GM23338 (cell line): ENCODE measurements at regions not wholly inside any gene's neighbourhood (a gene's known extent, or its start where the extent isn't known, plus 50 kb on each side); places are given as distances from the start of the nearest gene placed in this dataset.

Source experiments
- ATAC-seq: fragments of 200-7000 bp; cut with Tn5 transposase; 3 replicates; pipeline ENCODE4 v1.9.1; 2020
- DNase-seq: peaks from one replicate; pipeline ENCODE4 v3.0.0-alpha.2; 2015; ENCODE audit warnings: low spot score
- H2AFZ ChIP-seq: fragments of 200-600 bp; sonication (generic); 2 replicates; pipeline ENCODE4 v1.8.0; 2016; ENCODE audit warnings: antibody characterized with exemption, mild to moderate bottlenecking, moderate library complexity
- H3F3A ChIP-seq: fragments of 200-600 bp; sonication (generic); replicated peaks from 2 replicates; pipeline ENCODE4 v1.8.0; 2017; ENCODE audit warnings: antibody characterized with exemption, mixed run types, low read depth
- H3K27ac ChIP-seq: fragments of 200-600 bp; sonication (generic); 2 replicates; pipeline ENCODE4 v1.6.1; 2016; ENCODE audit warnings: low read depth
- H3K27me3 ChIP-seq: fragments of 200-600 bp; sonication (generic); 2 replicates; pipeline ENCODE4 v1.8.0; 2016; ENCODE audit warnings: mild to moderate bottlenecking, mixed run types, moderate library complexity; ENCODE audit not compliant: insufficient read depth
- H3K36me3 ChIP-seq: fragments of 200-600 bp; sonication (generic); 2 replicates; pipeline ENCODE4 v1.8.0; 2016; ENCODE audit warnings: mild to moderate bottlenecking; ENCODE audit not compliant: insufficient read depth
- H3K4me1 ChIP-seq: fragments of 200-600 bp; sonication (generic); 2 replicates; pipeline ENCODE4 v1.8.0; 2016; ENCODE audit warnings: mild to moderate bottlenecking, moderate library complexity; ENCODE audit not compliant: insufficient read depth
- H3K4me2 ChIP-seq: fragments of 200-600 bp; sonication (generic); 2 replicates; pipeline ENCODE4 v1.7.1; 2017; ENCODE audit warnings: mixed run types
- H3K4me3 ChIP-seq: fragments of 200-600 bp; sonication (generic); 2 replicates; pipeline ENCODE4 v1.6.1; 2016; ENCODE audit warnings: mixed run types
- H3K79me2 ChIP-seq: fragments of 200-600 bp; sonication (generic); replicated peaks from 2 replicates; pipeline ENCODE4 v1.8.0; 2017; ENCODE audit warnings: mild to moderate bottlenecking; ENCODE audit not compliant: insufficient read depth
- H3K9me2 ChIP-seq: fragments of 200-600 bp; sonication (generic); 2 replicates; pipeline ENCODE4 v1.8.0; 2017; ENCODE audit not compliant: insufficient read depth
- H4K20me1 ChIP-seq: fragments of 200-600 bp; sonication (generic); replicated peaks from 2 replicates; pipeline ENCODE4 v1.8.0; 2017; ENCODE audit warnings: mild to moderate bottlenecking; ENCODE audit not compliant: insufficient read depth
- H3K27ac Mint-ChIP-seq: 2 replicates; pipeline ENCODE4 v1.8.0; 2020; ENCODE audit warnings: inconsistent platforms, mild to moderate bottlenecking, moderate library complexity, mixed read lengths
- H3K27me3 Mint-ChIP-seq: 3 replicates; pipeline ENCODE4 v1.8.0; 2022; ENCODE audit warnings: low read depth, mild to moderate bottlenecking, moderate library complexity, mixed read lengths, inconsistent platforms; ENCODE audit not compliant: insufficient read depth, poor library complexity
- H3K36me3 Mint-ChIP-seq: 3 replicates; pipeline ENCODE4 v1.8.0; 2021; ENCODE audit warnings: low read depth, mild to moderate bottlenecking, inconsistent platforms, moderate library complexity, mixed read lengths
- H3K4me1 Mint-ChIP-seq: 3 replicates; pipeline ENCODE4 v1.8.0; 2020; ENCODE audit warnings: mild to moderate bottlenecking, inconsistent platforms, mixed read lengths
- H3K4me3 Mint-ChIP-seq: 3 replicates; pipeline ENCODE4 v1.8.0; 2021; ENCODE audit warnings: moderate library complexity, mild to moderate bottlenecking, inconsistent platforms, mixed read lengths
- H3K9me3 Mint-ChIP-seq: 3 replicates; pipeline ENCODE4 v1.8.0; 2020; ENCODE audit warnings: moderate library complexity, mild to moderate bottlenecking, inconsistent platforms, mixed read lengths
- CREB1 ChIP-seq: fragments of 250-450 bp; sonication (Bioruptor Pico); IDR thresholded peaks from 2 replicates; pipeline ENCODE4 v1.5.0; 2020; ENCODE audit warnings: low read depth, mild to moderate bottlenecking, moderate library complexity
- EZH2 ChIP-seq: fragments of 200-600 bp; sonication (generic); IDR thresholded peaks from one replicate; pipeline ENCODE4 v1.8.0; 2017; ENCODE audit warnings: antibody characterized with exemption, mild to moderate bottlenecking, low read depth; ENCODE audit not compliant: unreplicated experiment
- EZH2phosphoT487 ChIP-seq: fragments of 200-600 bp; sonication (generic); IDR thresholded peaks from one replicate; pipeline ENCODE4 v1.8.1; 2018; ENCODE audit warnings: antibody characterized with exemption; ENCODE audit not compliant: unreplicated experiment
- JUNB ChIP-seq: IDR thresholded peaks from one replicate; pipeline ENCODE4 v1.6.1; 2016; ENCODE audit warnings: antibody characterized with exemption; ENCODE audit not compliant: unreplicated experiment
- NANOG ChIP-seq: IDR thresholded peaks from 2 replicates; pipeline ENCODE4 v1.6.1; 2016; ENCODE audit warnings: antibody characterized with exemption, borderline replicate concordance
- POLR2AphosphoS5 ChIP-seq: IDR thresholded peaks from 2 replicates; pipeline ENCODE4 v1.6.1; 2016; ENCODE audit warnings: antibody characterized with exemption, low read depth
- STAT1 ChIP-seq: IDR thresholded peaks from one replicate; pipeline ENCODE4 v1.6.1; 2016; ENCODE audit warnings: antibody characterized with exemption; ENCODE audit not compliant: unreplicated experiment
- ZNF114 ChIP-seq: fragments of 250-450 bp; sonication (Bioruptor Pico); IDR thresholded peaks from 2 replicates; pipeline ENCODE4 v1.5.0; 2020; ENCODE audit warnings: mild to moderate bottlenecking, moderate library complexity
- ZNF331 ChIP-seq: fragments of 250-450 bp; sonication (Bioruptor Pico); IDR thresholded peaks from 2 replicates; pipeline ENCODE4 v1.5.0; 2020; ENCODE audit warnings: low read depth, mild to moderate bottlenecking, moderate library complexity
- TF ChIP-seq, protein P1 (sequence below): IDR thresholded peaks from one replicate; pipeline ENCODE4 v1.6.1; 2018; ENCODE audit warnings: antibody characterized with exemption; ENCODE audit not compliant: unreplicated experiment
- TF ChIP-seq, protein P2 (sequence below): fragments of 250-450 bp; sonication (Bioruptor Pico); IDR thresholded peaks from 2 replicates; pipeline ENCODE4 v1.5.0; 2020; ENCODE audit warnings: mild to moderate bottlenecking, moderate library complexity
- TF ChIP-seq, protein P3 (sequence below), 2 experiments: fragments of 200-600 bp in 1 of 2; sonication (generic) in 1 of 2; conservative IDR thresholded peaks; 2 replicates each; pipeline versions ENCODE4 v1.5.1 to v1.6.1; 2016 to 2017; ENCODE audit warnings: antibody characterized with exemption in 2 of 2, low read depth in 2 of 2, mild to moderate bottlenecking in 2 of 2, moderate library complexity in 1 of 2
- TF ChIP-seq, protein P4 (sequence below): IDR thresholded peaks from 2 replicates; pipeline ENCODE4 v1.6.1; 2016; ENCODE audit warnings: antibody characterized with exemption

DNA sequence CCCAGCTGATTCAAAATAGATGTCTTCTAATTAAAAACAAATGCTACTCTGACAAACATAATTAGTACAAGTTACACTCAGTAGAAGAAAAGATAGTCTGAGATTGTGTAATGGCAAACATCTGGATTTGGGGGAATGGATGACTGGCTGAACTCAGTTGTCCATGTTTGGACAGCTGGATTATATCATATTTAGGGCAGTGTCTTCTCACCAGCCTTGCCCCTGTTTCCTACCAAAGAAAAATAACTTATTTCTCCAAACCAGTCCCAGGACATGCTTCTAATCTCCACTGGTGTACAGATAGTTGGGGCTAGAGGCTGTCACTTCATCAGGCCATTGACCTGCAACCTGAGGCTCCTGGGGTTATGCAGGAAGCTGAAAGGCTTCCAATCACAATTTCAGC, 237.3 kb downstream of the USP46 start:
- H3K27ac ChIP-seq: no peak overlapping the region
- H3F3A ChIP-seq: no peaks in the 10 kb centered on the region
- Mint-ChIP-seq H3K36me3 (0 out of 3 replicates have a peak, but pooled peaks cover 3% of the 10 kb centered on the region), H3K27me3 (peaks cover 5% of the 10 kb centered on the region), H3K4me1 (peaks cover 5% of the 10 kb centered on the region; the same call in 2 of the 3 replicates), H3K9me3 (peaks cover 3% of the 10 kb centered on the region; the same call in 1 of the 3 replicates), H3K27ac (no peak overlapping the region), H3K4me3 (no peak overlapping the region)
- H4K20me1 ChIP-seq: no peaks in the 10 kb centered on the region
- H3K36me3 ChIP-seq: no peaks in the 10 kb centered on the region
- TF ChIP-seq ZNF114 (CRISPR knock-in tag) (no peak), NANOG (no peak), JUNB (no peak), POLR2AphosphoS5 (no peak), STAT1 (no peak), EZH2 (no peak), CREB1 (no peak), EZH2phosphoT487 (no peak), ZNF331 (CRISPR knock-in tag) (no peak)
- TF ChIP-seq, protein P1, sequence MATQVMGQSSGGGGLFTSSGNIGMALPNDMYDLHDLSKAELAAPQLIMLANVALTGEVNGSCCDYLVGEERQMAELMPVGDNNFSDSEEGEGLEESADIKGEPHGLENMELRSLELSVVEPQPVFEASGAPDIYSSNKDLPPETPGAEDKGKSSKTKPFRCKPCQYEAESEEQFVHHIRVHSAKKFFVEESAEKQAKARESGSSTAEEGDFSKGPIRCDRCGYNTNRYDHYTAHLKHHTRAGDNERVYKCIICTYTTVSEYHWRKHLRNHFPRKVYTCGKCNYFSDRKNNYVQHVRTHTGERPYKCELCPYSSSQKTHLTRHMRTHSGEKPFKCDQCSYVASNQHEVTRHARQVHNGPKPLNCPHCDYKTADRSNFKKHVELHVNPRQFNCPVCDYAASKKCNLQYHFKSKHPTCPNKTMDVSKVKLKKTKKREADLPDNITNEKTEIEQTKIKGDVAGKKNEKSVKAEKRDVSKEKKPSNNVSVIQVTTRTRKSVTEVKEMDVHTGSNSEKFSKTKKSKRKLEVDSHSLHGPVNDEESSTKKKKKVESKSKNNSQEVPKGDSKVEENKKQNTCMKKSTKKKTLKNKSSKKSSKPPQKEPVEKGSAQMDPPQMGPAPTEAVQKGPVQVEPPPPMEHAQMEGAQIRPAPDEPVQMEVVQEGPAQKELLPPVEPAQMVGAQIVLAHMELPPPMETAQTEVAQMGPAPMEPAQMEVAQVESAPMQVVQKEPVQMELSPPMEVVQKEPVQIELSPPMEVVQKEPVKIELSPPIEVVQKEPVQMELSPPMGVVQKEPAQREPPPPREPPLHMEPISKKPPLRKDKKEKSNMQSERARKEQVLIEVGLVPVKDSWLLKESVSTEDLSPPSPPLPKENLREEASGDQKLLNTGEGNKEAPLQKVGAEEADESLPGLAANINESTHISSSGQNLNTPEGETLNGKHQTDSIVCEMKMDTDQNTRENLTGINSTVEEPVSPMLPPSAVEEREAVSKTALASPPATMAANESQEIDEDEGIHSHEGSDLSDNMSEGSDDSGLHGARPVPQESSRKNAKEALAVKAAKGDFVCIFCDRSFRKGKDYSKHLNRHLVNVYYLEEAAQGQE: no peak
- TF ChIP-seq, protein P2, sequence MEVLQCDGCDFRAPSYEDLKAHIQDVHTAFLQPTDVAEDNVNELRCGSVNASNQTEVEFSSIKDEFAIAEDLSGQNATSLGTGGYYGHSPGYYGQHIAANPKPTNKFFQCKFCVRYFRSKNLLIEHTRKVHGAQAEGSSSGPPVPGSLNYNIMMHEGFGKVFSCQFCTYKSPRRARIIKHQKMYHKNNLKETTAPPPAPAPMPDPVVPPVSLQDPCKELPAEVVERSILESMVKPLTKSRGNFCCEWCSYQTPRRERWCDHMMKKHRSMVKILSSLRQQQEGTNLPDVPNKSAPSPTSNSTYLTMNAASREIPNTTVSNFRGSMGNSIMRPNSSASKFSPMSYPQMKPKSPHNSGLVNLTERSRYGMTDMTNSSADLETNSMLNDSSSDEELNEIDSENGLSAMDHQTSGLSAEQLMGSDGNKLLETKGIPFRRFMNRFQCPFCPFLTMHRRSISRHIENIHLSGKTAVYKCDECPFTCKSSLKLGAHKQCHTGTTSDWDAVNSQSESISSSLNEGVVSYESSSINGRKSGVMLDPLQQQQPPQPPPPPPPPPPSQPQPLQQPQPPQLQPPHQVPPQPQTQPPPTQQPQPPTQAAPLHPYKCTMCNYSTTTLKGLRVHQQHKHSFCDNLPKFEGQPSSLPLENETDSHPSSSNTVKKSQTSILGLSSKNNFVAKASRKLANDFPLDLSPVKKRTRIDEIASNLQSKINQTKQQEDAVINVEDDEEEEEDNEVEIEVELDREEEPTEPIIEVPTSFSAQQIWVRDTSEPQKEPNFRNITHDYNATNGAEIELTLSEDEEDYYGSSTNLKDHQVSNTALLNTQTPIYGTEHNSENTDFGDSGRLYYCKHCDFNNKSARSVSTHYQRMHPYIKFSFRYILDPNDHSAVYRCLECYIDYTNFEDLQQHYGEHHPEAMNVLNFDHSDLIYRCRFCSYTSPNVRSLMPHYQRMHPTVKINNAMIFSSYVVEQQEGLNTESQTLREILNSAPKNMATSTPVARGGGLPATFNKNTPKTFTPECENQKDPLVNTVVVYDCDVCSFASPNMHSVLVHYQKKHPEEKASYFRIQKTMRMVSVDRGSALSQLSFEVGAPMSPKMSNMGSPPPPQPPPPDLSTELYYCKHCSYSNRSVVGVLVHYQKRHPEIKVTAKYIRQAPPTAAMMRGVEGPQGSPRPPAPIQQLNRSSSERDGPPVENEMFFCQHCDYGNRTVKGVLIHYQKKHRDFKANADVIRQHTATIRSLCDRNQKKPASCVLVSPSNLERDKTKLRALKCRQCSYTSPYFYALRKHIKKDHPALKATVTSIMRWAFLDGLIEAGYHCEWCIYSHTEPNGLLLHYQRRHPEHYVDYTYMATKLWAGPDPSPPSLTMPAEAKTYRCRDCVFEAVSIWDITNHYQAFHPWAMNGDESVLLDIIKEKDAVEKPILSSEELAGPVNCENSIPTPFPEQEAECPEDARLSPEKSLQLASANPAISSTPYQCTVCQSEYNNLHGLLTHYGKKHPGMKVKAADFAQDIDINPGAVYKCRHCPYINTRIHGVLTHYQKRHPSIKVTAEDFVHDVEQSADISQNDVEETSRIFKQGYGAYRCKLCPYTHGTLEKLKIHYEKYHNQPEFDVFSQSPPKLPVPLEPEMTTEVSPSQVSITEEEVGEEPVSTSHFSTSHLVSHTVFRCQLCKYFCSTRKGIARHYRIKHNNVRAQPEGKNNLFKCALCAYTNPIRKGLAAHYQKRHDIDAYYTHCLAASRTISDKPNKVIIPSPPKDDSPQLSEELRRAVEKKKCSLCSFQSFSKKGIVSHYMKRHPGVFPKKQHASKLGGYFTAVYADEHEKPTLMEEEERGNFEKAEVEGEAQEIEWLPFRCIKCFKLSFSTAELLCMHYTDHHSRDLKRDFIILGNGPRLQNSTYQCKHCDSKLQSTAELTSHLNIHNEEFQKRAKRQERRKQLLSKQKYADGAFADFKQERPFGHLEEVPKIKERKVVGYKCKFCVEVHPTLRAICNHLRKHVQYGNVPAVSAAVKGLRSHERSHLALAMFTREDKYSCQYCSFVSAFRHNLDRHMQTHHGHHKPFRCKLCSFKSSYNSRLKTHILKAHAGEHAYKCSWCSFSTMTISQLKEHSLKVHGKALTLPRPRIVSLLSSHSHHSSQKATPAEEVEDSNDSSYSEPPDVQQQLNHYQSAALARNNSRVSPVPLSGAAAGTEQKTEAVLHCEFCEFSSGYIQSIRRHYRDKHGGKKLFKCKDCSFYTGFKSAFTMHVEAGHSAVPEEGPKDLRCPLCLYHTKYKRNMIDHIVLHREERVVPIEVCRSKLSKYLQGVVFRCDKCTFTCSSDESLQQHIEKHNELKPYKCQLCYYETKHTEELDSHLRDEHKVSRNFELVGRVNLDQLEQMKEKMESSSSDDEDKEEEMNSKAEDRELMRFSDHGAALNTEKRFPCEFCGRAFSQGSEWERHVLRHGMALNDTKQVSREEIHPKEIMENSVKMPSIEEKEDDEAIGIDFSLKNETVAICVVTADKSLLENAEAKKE (CRISPR knock-in tag): no peak
- TF ChIP-seq, protein P3, sequence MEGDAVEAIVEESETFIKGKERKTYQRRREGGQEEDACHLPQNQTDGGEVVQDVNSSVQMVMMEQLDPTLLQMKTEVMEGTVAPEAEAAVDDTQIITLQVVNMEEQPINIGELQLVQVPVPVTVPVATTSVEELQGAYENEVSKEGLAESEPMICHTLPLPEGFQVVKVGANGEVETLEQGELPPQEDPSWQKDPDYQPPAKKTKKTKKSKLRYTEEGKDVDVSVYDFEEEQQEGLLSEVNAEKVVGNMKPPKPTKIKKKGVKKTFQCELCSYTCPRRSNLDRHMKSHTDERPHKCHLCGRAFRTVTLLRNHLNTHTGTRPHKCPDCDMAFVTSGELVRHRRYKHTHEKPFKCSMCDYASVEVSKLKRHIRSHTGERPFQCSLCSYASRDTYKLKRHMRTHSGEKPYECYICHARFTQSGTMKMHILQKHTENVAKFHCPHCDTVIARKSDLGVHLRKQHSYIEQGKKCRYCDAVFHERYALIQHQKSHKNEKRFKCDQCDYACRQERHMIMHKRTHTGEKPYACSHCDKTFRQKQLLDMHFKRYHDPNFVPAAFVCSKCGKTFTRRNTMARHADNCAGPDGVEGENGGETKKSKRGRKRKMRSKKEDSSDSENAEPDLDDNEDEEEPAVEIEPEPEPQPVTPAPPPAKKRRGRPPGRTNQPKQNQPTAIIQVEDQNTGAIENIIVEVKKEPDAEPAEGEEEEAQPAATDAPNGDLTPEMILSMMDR (conservative IDR thresholded peaks at IDR 0.05; ENCODE audit: low read depth in 2 of 2): no peak
- TF ChIP-seq, protein P4, sequence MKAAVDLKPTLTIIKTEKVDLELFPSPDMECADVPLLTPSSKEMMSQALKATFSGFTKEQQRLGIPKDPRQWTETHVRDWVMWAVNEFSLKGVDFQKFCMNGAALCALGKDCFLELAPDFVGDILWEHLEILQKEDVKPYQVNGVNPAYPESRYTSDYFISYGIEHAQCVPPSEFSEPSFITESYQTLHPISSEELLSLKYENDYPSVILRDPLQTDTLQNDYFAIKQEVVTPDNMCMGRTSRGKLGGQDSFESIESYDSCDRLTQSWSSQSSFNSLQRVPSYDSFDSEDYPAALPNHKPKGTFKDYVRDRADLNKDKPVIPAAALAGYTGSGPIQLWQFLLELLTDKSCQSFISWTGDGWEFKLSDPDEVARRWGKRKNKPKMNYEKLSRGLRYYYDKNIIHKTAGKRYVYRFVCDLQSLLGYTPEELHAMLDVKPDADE: no peak
- no peaks in the 10 kb centered on the region for H3K79me2 ChIP-seq
- peaks cover 7% of the 10 kb centered on the region; the same call in 1 of the 2 replicates for H3K9me2 ChIP-seq
- no peak overlapping the region for H2AFZ ChIP-seq
- H3K27me3 ChIP-seq: no peaks in the 10 kb centered on the region
- DNase-seq (no peak), ATAC-seq (no peak)
- peaks cover 5% of the 10 kb centered on the region for H3K4me1 ChIP-seq
- no peak overlapping the region for H3K4me3 ChIP-seq
- H3K4me2 ChIP-seq: no peak overlapping the region
